HepG2 (cell line): ENCODE measurements at regions not wholly inside any gene's neighbourhood (a gene's known extent, or its start where the extent isn't known, plus 50 kb on each side); places are given as distances from the start of the nearest gene placed in this dataset.

Source experiments
- ATF3 ChIP-seq: sonication (generic); formaldehyde crosslinking; IDR thresholded peaks from 2 replicates; pipeline ENCODE4 v1.4.0; 2020; ENCODE audit warnings: missing genetic modification reagents
- CBX5 ChIP-seq: sonication (generic); formaldehyde crosslinking; IDR thresholded peaks from 2 replicates; pipeline ENCODE4 v1.4.0; 2020; ENCODE audit warnings: missing genetic modification reagents, borderline replicate concordance
- CTCF ChIP-seq: sonication (generic); formaldehyde crosslinking; IDR thresholded peaks from 2 replicates; pipeline ENCODE4 v1.5.0; 2020; ENCODE audit warnings: mild to moderate bottlenecking, missing genetic modification reagents, moderate library complexity
- ESRRA ChIP-seq: sonication (generic); formaldehyde crosslinking; IDR thresholded peaks from 2 replicates; pipeline ENCODE4 v1.5.1; 2020; ENCODE audit warnings: mild to moderate bottlenecking, low read depth, missing genetic modification reagents
- JUN ChIP-seq: sonication (generic); formaldehyde crosslinking; IDR thresholded peaks from 2 replicates; pipeline ENCODE4 v1.4.0; 2020; ENCODE audit warnings: mild to moderate bottlenecking, missing genetic modification reagents
- PHF8 ChIP-seq: sonication (generic); formaldehyde crosslinking; IDR thresholded peaks from 2 replicates; pipeline ENCODE4 v1.5.0; 2020; ENCODE audit warnings: missing genetic modification reagents
- SRF ChIP-seq: IDR thresholded peaks from 2 replicates; pipeline ENCODE4 v1.6.1; 2011; ENCODE audit warnings: mild to moderate bottlenecking, low read depth, low read length, moderate library complexity

- TF ChIP-seq JUN (CRISPR knock-in tag), result no peak
- TF ChIP-seq ESRRA (CRISPR knock-in tag), result no peak
- TF ChIP-seq CBX5 (CRISPR knock-in tag), result no peak
- TF ChIP-seq PHF8 (CRISPR knock-in tag), result no peak
- no peak for TF ChIP-seq ATF3 (CRISPR knock-in tag)
- no peak for TF ChIP-seq SRF
- no peak for TF ChIP-seq CTCF (CRISPR knock-in tag)
These were observed 238.2 kb upstream of the ADAMTS16 start for GRCh38 chr5:4901924-4902323.
